OCI-LY1 (cell line): ENCODE measurements at regions not wholly inside any gene's neighbourhood (a gene's known extent, or its start where the extent isn't known, plus 50 kb on each side); places are given as distances from the start of the nearest gene placed in this dataset.

ENCODE experiments used
- EZH2 ChIP-seq: fragments of 200-600 bp; sonication (generic), shearing (Covaris generic); IDR thresholded peaks from 2 replicates; pipeline ENCODE4 v1.8.0; 2017; ENCODE audit warnings: borderline replicate concordance, mixed run types, mild to moderate bottlenecking, antibody characterized with exemption, low read length, moderate library complexity, mixed read lengths
- TF ChIP-seq, protein P1 (sequence below): fragments of 200-600 bp; sonication (generic), shearing (Covaris generic); IDR thresholded peaks from 2 replicates; pipeline ENCODE4 v1.5.1; 2017; ENCODE audit warnings: mild to moderate bottlenecking, antibody characterized with exemption, low read length, moderate library complexity, mixed read lengths

DNA sequence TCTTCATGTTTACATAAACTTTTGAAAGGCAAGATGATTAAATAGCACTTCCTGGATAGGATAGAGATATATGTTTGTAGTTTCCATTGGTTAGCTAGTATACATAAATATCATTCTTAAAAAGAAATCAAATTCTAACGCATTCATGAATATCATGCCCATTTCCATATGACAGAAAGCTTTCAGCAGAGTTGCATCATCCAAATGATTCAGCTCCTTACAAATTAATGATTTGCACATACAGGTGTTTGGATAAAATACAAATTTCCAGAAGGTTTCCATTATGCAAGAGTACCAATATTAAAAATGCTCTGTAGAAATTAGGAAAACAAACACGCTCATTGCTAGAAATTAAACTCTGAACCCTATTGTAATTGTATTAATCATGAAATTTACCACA lies 264.4 kb downstream of the FOXG1 start:
- TF ChIP-seq, protein P1, sequence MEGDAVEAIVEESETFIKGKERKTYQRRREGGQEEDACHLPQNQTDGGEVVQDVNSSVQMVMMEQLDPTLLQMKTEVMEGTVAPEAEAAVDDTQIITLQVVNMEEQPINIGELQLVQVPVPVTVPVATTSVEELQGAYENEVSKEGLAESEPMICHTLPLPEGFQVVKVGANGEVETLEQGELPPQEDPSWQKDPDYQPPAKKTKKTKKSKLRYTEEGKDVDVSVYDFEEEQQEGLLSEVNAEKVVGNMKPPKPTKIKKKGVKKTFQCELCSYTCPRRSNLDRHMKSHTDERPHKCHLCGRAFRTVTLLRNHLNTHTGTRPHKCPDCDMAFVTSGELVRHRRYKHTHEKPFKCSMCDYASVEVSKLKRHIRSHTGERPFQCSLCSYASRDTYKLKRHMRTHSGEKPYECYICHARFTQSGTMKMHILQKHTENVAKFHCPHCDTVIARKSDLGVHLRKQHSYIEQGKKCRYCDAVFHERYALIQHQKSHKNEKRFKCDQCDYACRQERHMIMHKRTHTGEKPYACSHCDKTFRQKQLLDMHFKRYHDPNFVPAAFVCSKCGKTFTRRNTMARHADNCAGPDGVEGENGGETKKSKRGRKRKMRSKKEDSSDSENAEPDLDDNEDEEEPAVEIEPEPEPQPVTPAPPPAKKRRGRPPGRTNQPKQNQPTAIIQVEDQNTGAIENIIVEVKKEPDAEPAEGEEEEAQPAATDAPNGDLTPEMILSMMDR, result no peak
- TF ChIP-seq EZH2, result no peak
